Hematopoietic multipotent progenitor cell treated with erythropoietin and hydrocortisone succinate and interleukin-3 and kit ligand, for 8 days (in vitro differentiated cells): ENCODE measurements at regions not wholly inside any gene's neighbourhood (a gene's known extent, or its start where the extent isn't known, plus 50 kb on each side); places are given as distances from the start of the nearest gene placed in this dataset.

Experiments
- DNase-seq: peaks from one replicate; pipeline ENCODE4 v3.0.0-alpha.2; 2015

GRCh38 chr6:167524261-167525111 lies 199.6 kb downstream of the TTLL2 start:
- DNase-seq, result no peak

GRCh38 chr6:167525774-167526173 lies 200.9 kb downstream of the TTLL2 start:
- DNase-seq, result no peak

GRCh38 chr6:167526465-167527368 lies 201.8 kb downstream of the TTLL2 start:
- DNase-seq, result no peak

- DNase-seq, result no peak
These were observed 203.4 kb downstream of the TTLL2 start for GRCh38 chr6:167528239-167528638.

GRCh38 chr6:167528976-167529375 lies 204.1 kb downstream of the TTLL2 start:
- no peak for DNase-seq

- DNase-seq, result no peak
These were observed 204.8 kb downstream of the TTLL2 start for GRCh38 chr6:167529444-167530335.

GRCh38 chr6:167530951-167531350 lies 206.1 kb downstream of the TTLL2 start:
- DNase-seq, result no peak

GRCh38 chr6:167532410-167533288 lies 207.8 kb downstream of the TTLL2 start:
- DNase-seq, result no peak

GRCh38 chr6:167533851-167534250 lies 209.0 kb downstream of the TTLL2 start:
- DNase-seq, result no peak

- no peak for DNase-seq
These were observed 212.9 kb downstream of the TTLL2 start for GRCh38 chr6:167537816-167538215.

GRCh38 chr6:167538746-167539145 lies 213.9 kb downstream of the TTLL2 start:
- no peak for DNase-seq

GRCh38 chr6:167540796-167541195 lies 215.9 kb downstream of the TTLL2 start:
- DNase-seq, result no peak

- no peak for DNase-seq
These were observed 216.7 kb downstream of the TTLL2 start for GRCh38 chr6:167541544-167541943.

- no peak for DNase-seq
These were observed 219.0 kb downstream of the TTLL2 start for GRCh38 chr6:167543602-167544497.

- no peak for DNase-seq
These were observed 221.9 kb downstream of the TTLL2 start for GRCh38 chr6:167546611-167547327.

- no peak for DNase-seq
These were observed 222.4 kb downstream of the TTLL2 start for GRCh38 chr6:167547328-167547692.

GRCh38 chr6:167547751-167548150 lies 222.9 kb downstream of the TTLL2 start:
- DNase-seq, result peak; percentile 4

GRCh38 chr6:167548451-167548850 lies 223.6 kb downstream of the TTLL2 start:
- no peak for DNase-seq

- no peak for DNase-seq
These were observed 224.3 kb downstream of the TTLL2 start for GRCh38 chr6:167549213-167549612.
